HEK293T (cell line): ENCODE measurements at regions not wholly inside any gene's neighbourhood (a gene's known extent, or its start where the extent isn't known, plus 50 kb on each side); places are given as distances from the start of the nearest gene placed in this dataset.

Experiments used
- ARNT ChIP-seq: fragments of 450-650 bp; IDR thresholded peaks from 2 replicates; pipeline ENCODE4 v1.6.1; 2017; ENCODE audit warnings: mild to moderate bottlenecking
- BHLHE40 ChIP-seq: fragments of 450-650 bp; IDR thresholded peaks from 2 replicates; pipeline ENCODE4 v1.6.1; 2016; ENCODE audit warnings: mild to moderate bottlenecking, moderate library complexity, borderline replicate concordance
- ELF4 ChIP-seq: fragments of 450-650 bp; IDR thresholded peaks from 2 replicates; pipeline ENCODE4 v1.6.1; 2017; ENCODE audit warnings: antibody characterized with exemption
- FOXA1 ChIP-seq: fragments of 450-650 bp; IDR thresholded peaks from 2 replicates; pipeline ENCODE4 v1.6.1; 2016; ENCODE audit warnings: mild to moderate bottlenecking
- FOXK2 ChIP-seq: fragments of 450-650 bp; IDR thresholded peaks from 2 replicates; pipeline ENCODE4 v1.6.1; 2016; ENCODE audit warnings: mild to moderate bottlenecking
- FOXM1 ChIP-seq: fragments of 450-650 bp; IDR thresholded peaks from 2 replicates; pipeline ENCODE4 v1.6.1; 2017; ENCODE audit warnings: mild to moderate bottlenecking, borderline replicate concordance
- SUZ12 ChIP-seq: fragments of 450-650 bp; IDR thresholded peaks from 2 replicates; pipeline ENCODE4 v1.6.1; 2016; ENCODE audit warnings: mild to moderate bottlenecking
- TARDBP ChIP-seq: fragments of 450-650 bp; IDR thresholded peaks from 2 replicates; pipeline ENCODE4 v1.6.1; 2016

GRCh38 chr3:157713101-157713500, 209.9 kb upstream of the VEPH1 start:
- TF ChIP-seq FOXM1 = no peak
- no peak for TF ChIP-seq TARDBP
- TF ChIP-seq FOXK2 = no peak
- no peak for TF ChIP-seq SUZ12
- no peak for TF ChIP-seq FOXA1
- no peak for TF ChIP-seq ELF4
- TF ChIP-seq BHLHE40 = no peak
- no peak for TF ChIP-seq ARNT
